Mesendoderm (in vitro differentiated cells): ENCODE measurements at regions not wholly inside any gene's neighbourhood (a gene's known extent, or its start where the extent isn't known, plus 50 kb on each side); places are given as distances from the start of the nearest gene placed in this dataset.

ENCODE experiments used
- DNase-seq: peaks from one replicate; pipeline ENCODE4 v3.0.0; 2013
- H2AK5ac ChIP-seq: 2 replicates; pipeline ENCODE4 v1.6.1; 2013; ENCODE audit warnings: low read length, inconsistent platforms
- H2BK120ac ChIP-seq: 2 replicates; pipeline ENCODE4 v1.6.1; 2013; ENCODE audit warnings: low read depth, mild to moderate bottlenecking, low read length, moderate library complexity, mixed read lengths
- H2BK15ac ChIP-seq: replicated peaks from 2 replicates; pipeline ENCODE4 v1.6.1; 2013; ENCODE audit warnings: low read depth, mild to moderate bottlenecking, moderate library complexity
- H2BK5ac ChIP-seq: 2 replicates; pipeline ENCODE4 v1.6.1; 2013; ENCODE audit warnings: low read length, inconsistent platforms
- H3K18ac ChIP-seq: 2 replicates; pipeline ENCODE4 v1.6.1; 2013; ENCODE audit warnings: mild to moderate bottlenecking, low read length, mixed read lengths
- H3K23ac ChIP-seq: one replicate; pipeline ENCODE4 v1.6.1; 2013; ENCODE audit warnings: low read length
- H3K27ac ChIP-seq: 2 replicates; pipeline ENCODE4 v1.5.1; 2013; ENCODE audit warnings: low read depth, mild to moderate bottlenecking, inconsistent platforms, low read length, moderate library complexity
- H3K27me3 ChIP-seq: 2 replicates; pipeline ENCODE4 v1.6.1; 2013; ENCODE audit warnings: low read length, control low read depth, mild to moderate bottlenecking, inconsistent platforms; ENCODE audit not compliant: insufficient read depth, poor library complexity
- H3K36me3 ChIP-seq: 2 replicates; pipeline ENCODE4 v1.6.1; 2013; ENCODE audit warnings: low read length, inconsistent platforms; ENCODE audit not compliant: control insufficient read depth, insufficient read depth
- H3K4ac ChIP-seq: one replicate; pipeline ENCODE4 v1.6.1; 2013; ENCODE audit warnings: low read depth, mild to moderate bottlenecking, low read length, moderate library complexity
- H3K4me1 ChIP-seq: 2 replicates; pipeline ENCODE4 v1.6.1; 2013; ENCODE audit warnings: low read depth, low read length, inconsistent platforms; ENCODE audit not compliant: control insufficient read depth
- H3K4me2 ChIP-seq: 2 replicates; pipeline ENCODE4 v1.6.1; 2013; ENCODE audit warnings: low read length
- H3K4me3 ChIP-seq: 2 replicates; pipeline ENCODE4 v1.5.1; 2013; ENCODE audit warnings: mild to moderate bottlenecking, low read length
- H3K56ac ChIP-seq: one replicate; pipeline ENCODE4 v1.6.1; 2013; ENCODE audit warnings: low read length
- H3K79me1 ChIP-seq: 2 replicates; pipeline ENCODE4 v1.6.1; 2013; ENCODE audit warnings: low read length, inconsistent platforms
- H3K79me2 ChIP-seq: 2 replicates; pipeline ENCODE4 v1.6.1; 2013; ENCODE audit warnings: mild to moderate bottlenecking, low read length; ENCODE audit not compliant: control insufficient read depth, insufficient read depth
- H3K9ac ChIP-seq: 2 replicates; pipeline ENCODE4 v1.6.1; 2013; ENCODE audit warnings: low read length, inconsistent platforms
- H4K5ac ChIP-seq: one replicate; pipeline ENCODE4 v1.6.1; 2013; ENCODE audit warnings: low read length
- H4K8ac ChIP-seq: one replicate; pipeline ENCODE4 v1.6.1; 2013; ENCODE audit warnings: low read depth, mild to moderate bottlenecking, control low read depth, low read length, moderate library complexity
- WGBS: extraction: QIAGEN DNeasy Blood & Tissue Kit; methylation state at CpG from one replicate; pipeline ENCODE4 v1.1.7; 2013; ENCODE audit warnings: low lambda C conversion rate, missing lambda C conversion rate; ENCODE audit not compliant: insufficient coverage; ENCODE audit errors: extremely low coverage; 5-methylcytosine and 5-hydroxymethylcytosine counted together

GRCh38 chr6:90820436-90820835 is 233.6 kb upstream of the MAP3K7 start:
- Histone ChIP-seq H3K9ac (no peak overlapping the region), H2BK5ac (no peak overlapping the region), H3K79me1 (no peaks in the 10 kb centered on the region), H2AK5ac (no peak overlapping the region), H3K4me3 (no peak overlapping the region), H3K79me2 (no peaks in the 10 kb centered on the region), H2BK120ac (no peak overlapping the region), H3K4me2 (no peak overlapping the region), H3K4ac (no peak overlapping the region), H3K36me3 (no peaks in the 10 kb centered on the region), H2BK15ac (no peak overlapping the region), H3K27ac (no peak overlapping the region), H4K8ac (no peak overlapping the region), H3K4me1 (no peaks in the 10 kb centered on the region), H3K27me3 (no peaks in the 10 kb centered on the region), H3K18ac (no peak overlapping the region), H3K56ac (no peak overlapping the region), H3K23ac (no peak overlapping the region), H4K5ac (no peak overlapping the region)
- DNase-seq = no peak

GRCh38 chr6:90819483-90819882 is 232.6 kb upstream of the MAP3K7 start:
- Histone ChIP-seq H4K5ac (no peak overlapping the region), H3K18ac (no peak overlapping the region), H3K27me3 (no peaks in the 10 kb centered on the region), H2BK15ac (no peak overlapping the region), H3K27ac (no peak overlapping the region), H4K8ac (no peak overlapping the region), H3K56ac (no peak overlapping the region), H2BK120ac (no peak overlapping the region), H2BK5ac (no peak overlapping the region), H3K4ac (no peak overlapping the region), H3K4me2 (no peak overlapping the region), H3K4me3 (no peak overlapping the region), H3K79me2 (no peaks in the 10 kb centered on the region), H3K23ac (no peak overlapping the region), H3K79me1 (no peaks in the 10 kb centered on the region), H2AK5ac (no peak overlapping the region), H3K4me1 (no peaks in the 10 kb centered on the region), H3K36me3 (no peaks in the 10 kb centered on the region), H3K9ac (no peak overlapping the region)
- DNase-seq = no peak
- no CpG with 5 or more reads among the region's 4 CpGs for WGBS

GRCh38 chr6:90818163-90818562 is 231.3 kb upstream of the MAP3K7 start:
- Histone ChIP-seq H3K36me3 (no peaks in the 10 kb centered on the region), H3K27ac (no peak overlapping the region), H3K23ac (no peak overlapping the region), H2BK120ac (no peak overlapping the region), H2AK5ac (no peak overlapping the region), H4K5ac (no peak overlapping the region), H3K79me1 (no peaks in the 10 kb centered on the region), H3K79me2 (no peaks in the 10 kb centered on the region), H4K8ac (no peak overlapping the region), H3K56ac (no peak overlapping the region), H3K27me3 (no peaks in the 10 kb centered on the region), H3K4me1 (no peaks in the 10 kb centered on the region), H3K4me2 (no peak overlapping the region), H3K4me3 (no peak overlapping the region), H3K4ac (no peak overlapping the region), H3K18ac (no peak overlapping the region), H3K9ac (no peak overlapping the region), H2BK5ac (no peak overlapping the region), H2BK15ac (no peak overlapping the region)
- peak; percentile 61 for DNase-seq

DNA sequence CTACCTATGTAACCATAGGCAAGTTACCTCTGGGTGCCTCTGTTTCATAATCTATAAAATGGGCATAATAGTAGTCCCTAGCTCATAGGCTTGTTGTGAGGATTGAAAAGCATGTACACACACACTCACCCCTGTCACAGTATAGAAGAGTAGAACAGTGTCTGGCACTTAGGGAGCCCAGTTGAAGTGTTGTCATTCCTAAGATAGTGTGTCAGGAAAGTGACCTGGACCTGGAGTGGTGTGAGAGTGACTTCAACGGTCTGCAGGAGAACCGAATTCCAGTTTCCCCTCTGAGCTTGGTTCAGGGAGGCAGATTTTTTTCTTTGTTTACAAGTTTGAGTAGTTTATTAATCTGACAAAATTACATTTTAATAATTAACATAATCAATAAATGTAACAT is 229.9 kb upstream of the MAP3K7 start:
- DNase-seq = peak; percentile 71
- Histone ChIP-seq H3K4ac (no peak overlapping the region), H2BK5ac (no peak overlapping the region), H3K79me2 (no peaks in the 10 kb centered on the region), H3K9ac (no peak overlapping the region), H3K79me1 (no peaks in the 10 kb centered on the region), H4K5ac (no peak overlapping the region), H2BK120ac (no peak overlapping the region), H3K27me3 (no peaks in the 10 kb centered on the region), H3K27ac (no peak overlapping the region), H3K4me3 (no peak overlapping the region), H3K4me1 (no peaks in the 10 kb centered on the region), H3K56ac (no peak overlapping the region), H3K4me2 (no peak overlapping the region), H2AK5ac (no peak overlapping the region), H2BK15ac (no peak overlapping the region), H3K18ac (no peak overlapping the region), H3K23ac (no peak overlapping the region), H3K36me3 (no peaks in the 10 kb centered on the region), H4K8ac (no peak overlapping the region)
- WGBS = no CpG with 5 or more reads among the region's 2 CpGs

GRCh38 chr6:90811596-90812226 is 224.8 kb upstream of the MAP3K7 start:
- Histone ChIP-seq H3K4ac (no peak overlapping the region), H2BK120ac (no peak overlapping the region), H2BK5ac (no peak overlapping the region), H3K27me3 (no peaks in the 10 kb centered on the region), H3K4me3 (no peak overlapping the region), H2AK5ac (no peak overlapping the region), H3K4me2 (no peak overlapping the region), H3K36me3 (no peaks in the 10 kb centered on the region), H3K4me1 (no peaks in the 10 kb centered on the region), H2BK15ac (no peak overlapping the region), H4K5ac (no peak overlapping the region), H3K9ac (no peak overlapping the region), H3K23ac (no peak overlapping the region), H3K79me1 (no peaks in the 10 kb centered on the region), H3K56ac (no peak overlapping the region), H4K8ac (no peak overlapping the region), H3K18ac (no peak overlapping the region), H3K79me2 (no peaks in the 10 kb centered on the region), H3K27ac (no peak overlapping the region)
- WGBS = no CpG with 5 or more reads among the region's 11 CpGs
- no peak for DNase-seq

DNA sequence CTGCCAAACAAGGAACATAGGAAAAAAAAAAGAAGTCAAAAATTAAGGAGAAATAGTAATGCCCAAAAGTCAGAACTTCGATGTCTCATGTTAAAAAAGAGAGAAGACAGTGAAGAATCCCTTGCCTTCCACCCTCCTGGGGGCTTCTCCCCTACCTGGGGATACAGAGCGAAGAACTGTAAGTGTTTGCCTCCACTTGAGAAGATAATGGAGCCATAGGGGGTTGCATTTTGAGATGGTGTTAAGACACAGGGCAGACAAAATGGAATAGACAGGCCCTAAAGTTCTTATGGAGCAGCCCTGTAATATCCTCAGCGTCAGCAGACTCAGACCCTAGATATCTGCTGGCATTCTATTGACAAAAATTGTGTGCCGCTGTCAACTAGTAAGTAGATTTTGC is 222.2 kb upstream of the MAP3K7 start:
- no peak overlapping the region for H3K9ac ChIP-seq
- H3K4me1 ChIP-seq = no peaks in the 10 kb centered on the region
- no peak overlapping the region for H2BK15ac ChIP-seq
- H4K5ac ChIP-seq = no peak overlapping the region
- no peaks in the 10 kb centered on the region for H3K79me1 ChIP-seq
- H3K36me3 ChIP-seq = no peaks in the 10 kb centered on the region
- no peak overlapping the region for H3K56ac ChIP-seq
- H3K4ac ChIP-seq = no peak overlapping the region
- peak overlapping the region; percentile 60 for H3K18ac ChIP-seq
- no peak overlapping the region for H2BK5ac ChIP-seq
- no peak overlapping the region for H4K8ac ChIP-seq
- H2AK5ac ChIP-seq = no peak overlapping the region
- DNase-seq = peak; percentile 76
- H3K79me2 ChIP-seq = no peaks in the 10 kb centered on the region
- no peak overlapping the region for H3K23ac ChIP-seq
- H3K4me3 ChIP-seq = no peak overlapping the region
- no peak overlapping the region for H3K4me2 ChIP-seq
- no peaks in the 10 kb centered on the region for H3K27me3 ChIP-seq
- WGBS = no CpG with 5 or more reads among the region's 4 CpGs
- H3K27ac ChIP-seq = no peak overlapping the region
- no peak overlapping the region for H2BK120ac ChIP-seq
